Liver (tissue), 3 donors: ENCODE measurements at regions not wholly inside any gene's neighbourhood (a gene's known extent, or its start where the extent isn't known, plus 50 kb on each side); places are given as distances from the start of the nearest gene placed in this dataset.

Source experiments
- NR2F2 ChIP-seq: IDR thresholded peaks from 2 replicates; pipeline ENCODE4 v1.6.1; 2016; ENCODE audit warnings: antibody characterized with exemption
- SP1 ChIP-seq: IDR thresholded peaks from 2 replicates; pipeline ENCODE4 v1.6.1; 2018; ENCODE audit warnings: antibody characterized with exemption, mild to moderate bottlenecking
- TAF1 ChIP-seq: conservative IDR thresholded peaks from 2 replicates; pipeline ENCODE4 v1.6.1; 2016; ENCODE audit warnings: antibody characterized with exemption, mild to moderate bottlenecking
- TF ChIP-seq, protein P1 (sequence below): fragments of 150-350 bp; IDR thresholded peaks from 2 replicates; pipeline ENCODE4 v1.5.1; 2017; ENCODE audit warnings: improper control_type of control experiment, low read depth, low read length; ENCODE audit not compliant: missing input control
- TF ChIP-seq, protein P2 (sequence below): IDR thresholded peaks from 2 replicates; pipeline ENCODE4 v1.6.1; 2016; ENCODE audit warnings: antibody characterized with exemption, mild to moderate bottlenecking
- TF ChIP-seq, protein P3 (sequence below): IDR thresholded peaks from 2 replicates; pipeline ENCODE4 v1.6.1; 2016; ENCODE audit warnings: antibody characterized with exemption
- TF ChIP-seq, protein P4 (sequence below): IDR thresholded peaks from 2 replicates; pipeline ENCODE4 v1.6.1; 2016; ENCODE audit warnings: antibody characterized with exemption
- donor health status: healthy.
- donor health status: healthy.

DNA sequence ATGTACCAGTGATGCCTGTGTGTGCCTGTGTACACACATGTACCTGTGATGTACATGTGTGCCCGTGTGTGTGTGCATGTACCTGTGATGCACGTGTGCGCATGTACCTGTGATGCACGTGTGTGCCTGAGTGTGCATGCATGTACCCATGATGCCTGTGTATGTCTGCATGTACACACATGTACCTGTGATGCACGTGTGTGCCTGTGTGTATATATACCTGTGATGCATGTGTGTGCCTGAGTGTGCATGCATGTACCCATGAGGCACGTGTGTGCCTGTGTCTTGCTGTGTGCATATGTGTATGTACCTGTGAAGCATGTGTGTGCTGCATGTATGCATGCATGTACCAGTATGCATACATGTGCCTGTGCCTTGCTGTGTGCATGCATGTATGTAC is 419.0 kb downstream of the IRX2 start:
- TF ChIP-seq, protein P1, sequence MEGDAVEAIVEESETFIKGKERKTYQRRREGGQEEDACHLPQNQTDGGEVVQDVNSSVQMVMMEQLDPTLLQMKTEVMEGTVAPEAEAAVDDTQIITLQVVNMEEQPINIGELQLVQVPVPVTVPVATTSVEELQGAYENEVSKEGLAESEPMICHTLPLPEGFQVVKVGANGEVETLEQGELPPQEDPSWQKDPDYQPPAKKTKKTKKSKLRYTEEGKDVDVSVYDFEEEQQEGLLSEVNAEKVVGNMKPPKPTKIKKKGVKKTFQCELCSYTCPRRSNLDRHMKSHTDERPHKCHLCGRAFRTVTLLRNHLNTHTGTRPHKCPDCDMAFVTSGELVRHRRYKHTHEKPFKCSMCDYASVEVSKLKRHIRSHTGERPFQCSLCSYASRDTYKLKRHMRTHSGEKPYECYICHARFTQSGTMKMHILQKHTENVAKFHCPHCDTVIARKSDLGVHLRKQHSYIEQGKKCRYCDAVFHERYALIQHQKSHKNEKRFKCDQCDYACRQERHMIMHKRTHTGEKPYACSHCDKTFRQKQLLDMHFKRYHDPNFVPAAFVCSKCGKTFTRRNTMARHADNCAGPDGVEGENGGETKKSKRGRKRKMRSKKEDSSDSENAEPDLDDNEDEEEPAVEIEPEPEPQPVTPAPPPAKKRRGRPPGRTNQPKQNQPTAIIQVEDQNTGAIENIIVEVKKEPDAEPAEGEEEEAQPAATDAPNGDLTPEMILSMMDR, result no peak
- TF ChIP-seq, protein P2, sequence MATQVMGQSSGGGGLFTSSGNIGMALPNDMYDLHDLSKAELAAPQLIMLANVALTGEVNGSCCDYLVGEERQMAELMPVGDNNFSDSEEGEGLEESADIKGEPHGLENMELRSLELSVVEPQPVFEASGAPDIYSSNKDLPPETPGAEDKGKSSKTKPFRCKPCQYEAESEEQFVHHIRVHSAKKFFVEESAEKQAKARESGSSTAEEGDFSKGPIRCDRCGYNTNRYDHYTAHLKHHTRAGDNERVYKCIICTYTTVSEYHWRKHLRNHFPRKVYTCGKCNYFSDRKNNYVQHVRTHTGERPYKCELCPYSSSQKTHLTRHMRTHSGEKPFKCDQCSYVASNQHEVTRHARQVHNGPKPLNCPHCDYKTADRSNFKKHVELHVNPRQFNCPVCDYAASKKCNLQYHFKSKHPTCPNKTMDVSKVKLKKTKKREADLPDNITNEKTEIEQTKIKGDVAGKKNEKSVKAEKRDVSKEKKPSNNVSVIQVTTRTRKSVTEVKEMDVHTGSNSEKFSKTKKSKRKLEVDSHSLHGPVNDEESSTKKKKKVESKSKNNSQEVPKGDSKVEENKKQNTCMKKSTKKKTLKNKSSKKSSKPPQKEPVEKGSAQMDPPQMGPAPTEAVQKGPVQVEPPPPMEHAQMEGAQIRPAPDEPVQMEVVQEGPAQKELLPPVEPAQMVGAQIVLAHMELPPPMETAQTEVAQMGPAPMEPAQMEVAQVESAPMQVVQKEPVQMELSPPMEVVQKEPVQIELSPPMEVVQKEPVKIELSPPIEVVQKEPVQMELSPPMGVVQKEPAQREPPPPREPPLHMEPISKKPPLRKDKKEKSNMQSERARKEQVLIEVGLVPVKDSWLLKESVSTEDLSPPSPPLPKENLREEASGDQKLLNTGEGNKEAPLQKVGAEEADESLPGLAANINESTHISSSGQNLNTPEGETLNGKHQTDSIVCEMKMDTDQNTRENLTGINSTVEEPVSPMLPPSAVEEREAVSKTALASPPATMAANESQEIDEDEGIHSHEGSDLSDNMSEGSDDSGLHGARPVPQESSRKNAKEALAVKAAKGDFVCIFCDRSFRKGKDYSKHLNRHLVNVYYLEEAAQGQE, result no peak
- TF ChIP-seq TAF1 (no peak), SP1 (no peak), NR2F2 (no peak)
- TF ChIP-seq, protein P3, sequence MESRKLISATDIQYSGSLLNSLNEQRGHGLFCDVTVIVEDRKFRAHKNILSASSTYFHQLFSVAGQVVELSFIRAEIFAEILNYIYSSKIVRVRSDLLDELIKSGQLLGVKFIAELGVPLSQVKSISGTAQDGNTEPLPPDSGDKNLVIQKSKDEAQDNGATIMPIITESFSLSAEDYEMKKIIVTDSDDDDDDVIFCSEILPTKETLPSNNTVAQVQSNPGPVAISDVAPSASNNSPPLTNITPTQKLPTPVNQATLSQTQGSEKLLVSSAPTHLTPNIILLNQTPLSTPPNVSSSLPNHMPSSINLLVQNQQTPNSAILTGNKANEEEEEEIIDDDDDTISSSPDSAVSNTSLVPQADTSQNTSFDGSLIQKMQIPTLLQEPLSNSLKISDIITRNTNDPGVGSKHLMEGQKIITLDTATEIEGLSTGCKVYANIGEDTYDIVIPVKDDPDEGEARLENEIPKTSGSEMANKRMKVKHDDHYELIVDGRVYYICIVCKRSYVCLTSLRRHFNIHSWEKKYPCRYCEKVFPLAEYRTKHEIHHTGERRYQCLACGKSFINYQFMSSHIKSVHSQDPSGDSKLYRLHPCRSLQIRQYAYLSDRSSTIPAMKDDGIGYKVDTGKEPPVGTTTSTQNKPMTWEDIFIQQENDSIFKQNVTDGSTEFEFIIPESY, result no peak
- TF ChIP-seq, protein P4, sequence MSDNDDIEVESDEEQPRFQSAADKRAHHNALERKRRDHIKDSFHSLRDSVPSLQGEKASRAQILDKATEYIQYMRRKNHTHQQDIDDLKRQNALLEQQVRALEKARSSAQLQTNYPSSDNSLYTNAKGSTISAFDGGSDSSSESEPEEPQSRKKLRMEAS, result no peak
